DMS153 treated with DMSO at 0.1 percent for 48 hours (cell line): ENCODE measurements at regions not wholly inside any gene's neighbourhood (a gene's known extent, or its start where the extent isn't known, plus 50 kb on each side); places are given as distances from the start of the nearest gene placed in this dataset.

ENCODE experiments used
- DNase-seq: peaks from one replicate; lab custom pipeline; 2025; ENCODE audit not compliant: unreplicated experiment; lab: John Stamatoyannopoulos, UW

DNA sequence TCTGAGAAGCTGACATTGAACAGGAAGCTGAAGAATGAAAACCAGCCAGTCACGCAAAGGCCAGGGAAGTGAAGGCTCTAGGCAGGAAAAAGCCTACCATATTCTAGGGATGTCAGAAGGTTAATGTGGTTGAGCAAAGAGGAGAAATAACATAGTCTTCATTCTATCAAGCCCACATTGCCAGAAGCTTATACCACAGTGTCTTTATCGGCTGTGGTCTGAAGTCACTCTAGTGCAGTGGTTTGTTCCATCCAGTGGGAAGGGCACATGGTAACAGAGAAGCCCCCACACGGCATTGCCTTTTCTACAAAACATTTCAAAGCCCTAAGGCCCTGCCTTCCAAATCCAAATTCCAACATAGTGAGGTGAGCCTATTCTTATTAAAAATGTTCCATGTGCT lies 311.3 kb downstream of the TNS1 start:
- no peak for DNase-seq

DNA sequence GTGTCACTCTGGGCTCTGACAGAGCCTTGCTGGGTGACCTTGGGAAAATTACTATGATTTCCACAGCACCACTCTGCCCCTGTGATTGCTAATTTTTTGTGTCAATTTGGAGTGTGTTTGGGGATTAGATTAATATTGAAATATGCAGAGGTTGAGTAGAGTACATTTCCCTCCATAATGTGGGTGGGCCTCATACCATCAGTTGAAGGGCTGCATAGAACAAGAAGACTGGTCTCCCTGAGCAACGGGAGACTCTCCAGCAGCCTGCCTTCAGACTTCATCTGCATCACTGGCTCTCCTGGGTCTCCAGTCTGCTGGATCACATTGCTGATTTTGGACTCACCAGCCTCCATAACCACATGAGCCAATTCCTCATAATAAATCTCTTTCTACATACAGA lies 313.7 kb downstream of the TNS1 start:
- no peak for DNase-seq

DNA sequence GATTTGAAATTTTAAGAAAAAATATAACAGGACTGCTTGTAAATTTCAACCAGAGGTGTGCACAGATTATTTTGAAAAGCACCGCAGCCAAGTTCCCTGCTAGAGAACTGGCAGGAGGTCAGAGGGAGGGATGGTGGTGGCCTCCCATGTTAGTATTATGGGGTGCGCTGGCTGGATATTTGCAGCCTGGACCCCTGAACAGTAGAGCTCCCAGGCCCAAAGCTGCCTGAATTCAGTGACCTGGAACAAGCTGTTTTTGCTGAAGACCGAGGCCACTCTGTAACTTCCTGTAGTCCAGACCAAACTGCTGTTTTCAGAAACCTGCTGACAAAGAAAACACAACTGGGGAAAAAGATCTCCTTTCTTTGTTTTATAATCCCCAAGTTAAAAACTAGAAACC lies 314.3 kb downstream of the TNS1 start:
- no peak for DNase-seq

DNA sequence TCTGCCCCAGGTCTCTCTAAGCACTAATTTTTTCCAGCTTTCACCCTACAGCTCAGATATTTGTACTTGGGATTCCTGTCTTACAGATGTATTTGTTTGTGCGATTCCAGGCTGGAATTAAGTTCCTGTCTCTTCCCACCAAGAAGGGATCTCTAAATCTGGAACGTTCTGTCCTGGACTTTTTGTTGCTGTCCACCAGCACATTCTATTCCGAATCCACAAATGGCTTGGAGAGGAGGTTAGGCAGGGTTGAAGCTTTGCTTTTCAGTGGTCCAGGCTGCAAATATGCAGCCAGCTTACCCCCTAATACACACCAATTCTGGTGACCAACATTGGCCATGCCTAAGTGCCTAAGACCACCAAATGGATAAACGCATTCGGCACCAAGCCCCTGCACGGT lies 315.0 kb downstream of the TNS1 start:
- no peak for DNase-seq

DNA sequence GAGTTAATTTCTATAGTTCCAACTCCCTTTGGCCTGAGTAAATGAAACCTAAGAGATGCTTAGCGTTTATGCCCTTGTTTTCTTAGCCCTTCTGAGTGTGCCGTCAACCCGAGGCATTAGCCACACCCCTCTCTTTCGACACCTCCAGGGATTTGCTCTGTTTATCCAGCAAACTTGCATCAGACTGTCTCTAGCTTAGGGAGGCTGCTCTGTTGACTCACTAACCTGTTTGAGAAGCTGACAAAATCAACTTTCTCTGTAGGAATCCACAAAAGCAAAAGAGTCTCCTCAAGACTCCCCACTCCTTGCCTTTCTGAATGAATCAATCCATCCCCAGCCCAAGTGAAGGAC lies 317.6 kb downstream of the TNS1 start:
- DNase-seq, result peak; percentile 22

DNA sequence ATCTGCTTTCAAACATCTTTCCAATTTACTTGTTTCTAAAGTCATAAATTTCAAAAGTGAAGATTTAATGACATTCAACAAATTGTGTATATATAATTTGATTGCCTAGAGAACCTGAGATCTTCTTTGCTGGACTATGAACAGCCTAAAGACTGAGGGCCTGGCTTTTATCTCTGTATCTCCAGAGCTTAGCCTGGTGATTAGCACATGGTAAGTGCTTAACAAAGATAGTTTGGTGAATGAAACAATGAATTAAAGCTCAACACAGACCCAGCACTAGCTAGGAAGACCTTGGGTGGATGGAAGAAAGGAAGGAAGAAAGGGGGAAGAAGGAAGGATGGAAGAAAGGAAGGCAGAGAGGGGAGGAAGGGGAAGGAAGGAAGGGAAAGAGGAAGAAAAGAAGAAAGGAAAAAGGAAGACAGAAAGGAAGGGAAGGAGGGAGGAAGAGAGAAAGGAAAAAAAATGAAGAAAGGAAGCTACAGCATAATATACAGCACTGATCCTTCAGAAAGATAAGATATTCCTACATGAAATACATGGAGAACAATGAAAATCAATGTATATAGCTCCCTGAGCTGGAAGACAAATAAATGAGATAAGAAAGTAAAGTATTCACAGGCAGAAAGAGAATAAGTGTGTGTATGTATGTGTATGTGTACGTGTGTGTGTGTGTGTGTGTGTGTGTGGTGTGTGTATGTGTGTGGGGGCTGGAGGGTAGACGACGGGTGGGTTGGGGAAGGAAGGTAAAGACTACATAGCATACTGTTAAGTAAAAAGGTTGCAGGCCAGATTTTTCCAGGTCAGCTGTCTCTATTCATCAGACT lies 318.2 kb downstream of the TNS1 start:
- DNase-seq, result no peak

DNA sequence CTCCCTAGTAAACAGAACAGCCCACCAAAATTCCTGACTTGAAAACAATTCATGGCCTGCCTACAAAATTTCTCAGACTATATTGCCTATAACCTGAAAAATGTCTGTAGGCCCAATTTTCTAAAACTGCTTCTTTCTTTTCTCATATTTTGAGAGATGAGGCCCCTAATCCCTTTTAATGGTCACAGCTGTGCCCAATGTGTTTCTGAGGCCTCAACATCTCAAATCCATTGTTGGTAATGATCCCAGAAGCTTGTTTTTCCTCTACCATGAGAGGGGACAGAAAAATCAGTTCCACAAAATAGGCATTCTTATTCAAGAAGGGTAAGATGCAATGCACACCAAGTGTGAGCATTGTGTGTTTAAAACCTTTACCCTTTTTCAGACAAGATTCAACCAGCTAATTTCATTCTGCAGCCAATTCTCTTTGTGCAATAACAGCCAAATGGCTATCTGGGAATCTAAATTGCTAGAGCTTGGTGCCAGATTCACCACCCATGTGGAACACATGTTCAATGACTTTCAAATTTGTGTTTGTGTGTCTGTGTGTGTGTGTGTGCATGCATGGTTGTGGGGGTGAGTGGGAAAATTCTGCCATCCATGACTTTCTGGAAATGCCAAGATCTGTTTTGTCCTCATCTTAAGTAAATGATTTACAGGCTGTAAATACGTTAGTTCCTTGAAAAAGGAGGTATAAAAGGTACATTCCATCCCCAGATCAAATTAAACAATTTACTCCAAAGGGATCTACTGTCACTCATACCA lies 319.5 kb downstream of the TNS1 start:
- no peak for DNase-seq

DNA sequence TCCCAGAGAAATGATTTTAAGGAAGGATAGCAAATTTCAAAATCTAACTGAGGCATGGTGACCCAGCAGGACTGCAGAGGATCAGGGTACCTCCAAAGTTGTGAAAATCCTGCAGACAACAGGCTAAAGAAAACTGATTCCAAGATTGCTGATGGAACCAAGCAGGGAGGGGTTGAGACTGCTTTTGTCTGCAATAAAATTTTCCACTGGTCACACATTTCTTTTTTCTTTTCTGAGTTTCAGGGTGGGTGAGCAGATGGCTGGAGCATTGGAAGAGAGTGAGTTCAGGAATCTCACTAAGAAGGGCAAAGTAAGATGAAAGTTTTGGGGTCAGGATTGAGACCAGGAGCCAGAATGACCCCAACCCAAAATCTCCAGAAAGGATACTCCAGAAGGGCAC lies 321.0 kb downstream of the TNS1 start:
- DNase-seq, result no peak

DNA sequence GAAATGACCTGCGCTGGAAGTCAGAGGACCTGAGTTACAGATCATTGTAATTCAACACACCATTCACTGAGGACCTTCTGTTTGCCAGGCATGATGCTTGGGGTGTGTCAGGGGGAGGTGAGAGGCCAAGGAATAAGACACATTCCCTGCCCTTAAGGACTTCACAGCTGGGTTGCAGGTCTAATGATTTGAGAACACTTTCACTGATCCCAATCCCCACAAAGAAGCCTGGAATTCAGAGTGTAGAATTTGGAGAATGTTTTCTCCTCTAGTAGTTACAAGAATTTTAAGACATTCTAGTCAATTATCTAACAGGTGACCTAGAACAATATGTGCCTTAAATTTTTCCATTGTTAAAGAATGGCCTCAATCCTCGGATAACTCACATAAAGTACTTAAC lies 322.4 kb downstream of the TNS1 start:
- DNase-seq, result no peak

DNA sequence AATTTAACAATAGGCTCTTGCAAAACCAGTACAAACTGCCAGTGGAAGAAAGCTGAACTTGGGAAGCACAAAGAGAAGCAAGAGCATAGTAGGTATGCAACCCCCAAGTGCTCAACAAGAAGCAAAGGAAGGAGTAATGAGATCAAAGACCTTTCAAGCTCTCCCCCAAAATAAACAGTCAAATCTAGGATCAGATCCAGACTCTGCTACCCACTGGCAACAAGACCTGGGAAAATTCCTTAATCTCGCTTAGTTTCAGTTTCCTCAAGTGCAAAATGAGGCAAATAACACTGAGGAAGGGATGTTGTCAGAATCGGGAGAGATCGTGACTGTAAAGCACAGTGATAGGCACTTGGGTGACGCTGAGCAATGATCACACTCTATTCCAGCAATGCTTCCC lies 329.2 kb downstream of the TNS1 start:
- no peak for DNase-seq

DNA sequence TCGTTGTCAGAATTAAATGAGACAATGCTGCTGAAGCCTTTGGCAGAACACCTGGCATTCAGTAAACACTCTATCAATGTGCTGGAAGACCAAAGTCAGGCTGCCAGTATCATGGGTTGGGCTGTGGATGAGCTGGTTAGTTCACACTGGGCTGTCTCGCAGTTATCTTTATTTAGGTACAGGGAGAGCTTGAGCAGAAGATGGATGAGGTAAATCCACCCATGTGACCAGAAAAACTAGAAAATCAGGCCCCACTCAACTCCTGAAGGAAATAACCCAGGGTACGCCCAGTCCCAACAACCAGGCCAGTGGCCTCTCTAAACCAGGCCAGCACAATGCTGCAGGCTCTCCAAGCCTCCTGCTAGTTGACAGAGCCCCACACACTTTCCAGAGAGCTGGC lies 330.3 kb downstream of the TNS1 start:
- DNase-seq, result no peak

DNA sequence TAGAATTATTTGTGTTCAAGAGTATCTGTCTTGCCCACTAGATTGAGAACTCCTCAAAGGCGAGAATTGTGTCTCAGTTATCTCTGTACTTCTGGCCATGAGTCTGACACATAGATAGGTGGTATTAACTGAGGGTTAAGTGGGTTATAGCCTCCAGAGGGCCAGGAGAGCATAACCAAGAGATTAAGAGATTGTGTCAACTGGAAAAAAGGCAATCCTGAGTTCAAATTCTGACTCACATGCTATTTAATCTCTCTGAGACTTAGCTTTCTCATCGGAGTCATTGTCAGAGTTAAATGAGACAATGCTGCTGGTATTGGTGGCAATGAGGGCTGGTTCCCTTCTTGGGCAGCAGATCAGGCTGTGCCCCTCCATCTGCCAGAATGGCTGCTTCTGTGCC lies 330.9 kb downstream of the TNS1 start:
- no peak for DNase-seq

DNA sequence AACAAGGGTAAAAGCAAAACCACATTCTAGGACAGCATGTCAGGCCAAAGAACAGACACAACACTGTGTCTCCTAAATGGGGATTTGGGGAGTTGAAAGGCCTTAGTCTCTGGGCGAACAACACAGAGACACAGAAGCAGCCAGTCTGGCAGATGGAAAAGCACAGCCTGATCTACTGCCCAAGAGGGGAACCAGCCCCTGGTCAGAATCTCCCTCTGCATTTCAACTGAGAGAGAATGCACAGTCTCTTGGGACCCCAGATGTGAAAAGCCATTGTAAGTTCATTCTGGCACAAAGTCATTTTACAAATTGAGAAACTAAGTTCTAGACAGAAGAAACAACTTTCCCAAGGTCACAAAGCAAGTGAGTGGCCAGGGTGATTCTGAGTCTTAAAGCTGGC lies 331.7 kb downstream of the TNS1 start:
- DNase-seq, result no peak

DNA sequence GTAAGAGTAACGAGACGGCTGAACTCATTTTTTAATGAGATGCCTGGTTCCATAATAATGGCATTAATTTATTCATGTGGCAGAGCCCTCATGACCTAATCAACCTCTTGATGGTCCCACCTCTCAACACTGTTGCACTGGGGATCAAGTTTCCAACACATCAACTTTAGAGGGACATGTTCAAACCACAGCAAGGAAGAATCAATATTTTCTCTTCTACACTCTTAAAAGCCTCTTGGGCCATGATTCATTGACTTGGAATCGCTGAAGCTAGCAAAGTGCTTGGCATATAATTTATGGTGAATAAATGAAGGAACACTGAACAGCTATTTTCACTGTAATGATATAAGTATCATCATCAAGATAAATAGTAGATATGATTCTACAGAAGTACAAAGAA lies 333.0 kb downstream of the TNS1 start:
- DNase-seq, result no peak

DNA sequence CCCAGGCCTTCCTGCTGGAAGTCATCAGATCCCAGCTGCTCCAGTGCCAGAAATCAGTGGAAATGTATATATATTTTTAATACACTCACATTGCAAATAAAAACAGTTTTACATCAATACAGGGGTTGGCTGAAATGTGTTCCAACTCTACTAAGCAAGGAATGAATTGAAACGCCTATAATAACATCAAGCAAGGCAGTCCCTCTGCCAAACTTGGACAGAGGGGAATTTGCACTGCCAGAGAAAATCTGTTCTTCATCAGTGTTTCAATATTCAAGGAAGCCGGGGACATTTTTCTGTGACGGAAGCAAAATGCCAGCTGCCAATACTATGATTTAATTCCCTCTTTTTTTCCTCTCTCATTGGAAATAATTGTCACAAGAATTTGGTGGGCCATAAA lies 335.3 kb downstream of the TNS1 start:
- no peak for DNase-seq

DNA sequence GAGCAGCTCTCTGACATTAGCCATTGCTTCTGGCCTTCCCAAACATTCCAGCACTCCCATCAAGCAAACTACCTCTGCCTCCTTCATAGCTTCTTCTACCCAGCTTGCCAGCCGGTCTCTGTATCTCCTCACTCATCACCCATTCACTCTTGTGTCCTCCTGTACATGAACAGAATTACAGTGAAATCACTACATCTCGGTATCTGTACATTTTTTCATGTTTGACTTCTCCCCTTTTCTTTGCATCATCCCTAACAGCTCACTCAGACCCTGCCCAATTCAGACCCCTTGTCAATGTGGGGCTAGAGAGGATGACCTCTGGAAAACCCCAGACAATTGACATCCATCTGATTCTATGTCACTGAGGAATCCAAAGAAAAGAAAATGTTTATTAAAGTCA lies 335.8 kb downstream of the TNS1 start:
- DNase-seq, result no peak

DNA sequence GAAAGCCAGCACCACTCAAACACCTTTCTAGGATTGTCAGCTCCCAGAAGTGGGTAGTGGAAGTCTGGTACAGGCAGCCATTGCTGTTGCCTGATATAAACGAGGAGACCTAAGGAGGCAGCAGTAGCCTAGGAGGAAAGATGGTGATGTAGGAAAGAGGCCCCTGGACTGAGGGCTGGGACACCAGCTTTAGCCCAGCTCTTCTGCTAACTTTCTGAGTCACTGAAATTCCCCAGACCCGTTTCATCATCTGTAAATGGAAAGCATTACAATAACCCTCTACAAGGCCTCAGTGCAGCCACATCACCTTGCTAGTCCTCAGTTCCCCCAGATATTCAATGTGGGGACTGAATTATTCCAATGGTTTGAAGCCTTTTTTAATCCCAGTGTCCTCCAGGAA lies 336.5 kb downstream of the TNS1 start:
- no peak for DNase-seq

DNA sequence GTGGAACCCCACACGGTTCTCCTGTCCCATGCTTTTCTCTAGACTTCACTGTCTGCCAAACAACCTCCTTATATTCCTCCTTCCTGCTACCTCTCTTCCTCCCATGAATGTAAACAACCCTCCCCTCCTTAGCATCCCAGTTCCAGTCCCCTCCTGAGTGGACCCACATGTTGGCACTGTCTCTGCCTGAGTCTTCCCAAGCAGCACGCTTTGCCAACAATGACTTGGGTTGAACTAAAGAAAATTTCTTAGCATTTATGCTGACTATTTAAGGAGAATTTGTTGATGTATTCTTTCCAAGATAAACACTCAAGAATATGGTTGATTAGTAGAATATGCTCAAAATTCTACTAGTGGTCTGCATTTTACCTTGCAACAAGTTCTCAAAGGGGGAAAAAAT lies 338.0 kb downstream of the TNS1 start:
- no peak for DNase-seq

DNA sequence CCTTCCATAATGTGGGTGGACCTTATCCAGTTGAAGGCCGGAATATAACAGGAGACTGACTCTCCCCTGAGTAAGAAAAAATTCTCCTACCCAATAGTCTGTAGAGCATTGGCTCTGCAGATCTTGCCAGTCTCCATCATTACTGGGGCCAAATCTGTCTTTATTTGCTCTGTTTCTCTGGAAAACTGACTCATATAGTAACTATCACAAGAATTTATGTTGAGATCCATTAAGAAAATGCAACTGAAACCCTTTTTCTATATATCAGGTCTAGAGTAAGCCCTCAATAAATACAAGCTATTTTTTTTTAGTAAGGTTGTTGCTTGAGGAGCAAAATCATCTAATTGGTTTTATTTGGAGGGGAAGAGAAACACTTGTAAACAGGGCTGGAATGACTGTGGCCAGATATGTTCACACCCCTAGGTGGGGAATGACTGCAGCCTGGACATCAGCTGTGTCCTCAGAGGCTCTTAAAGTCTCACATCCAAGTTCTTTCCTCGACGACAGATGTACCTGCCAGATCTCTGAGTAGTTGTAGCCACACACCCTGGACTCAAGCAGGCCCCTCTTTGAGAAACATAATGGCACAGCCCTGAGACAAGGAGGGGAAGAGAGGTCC lies 339.7 kb downstream of the TNS1 start:
- DNase-seq, result no peak

DNA sequence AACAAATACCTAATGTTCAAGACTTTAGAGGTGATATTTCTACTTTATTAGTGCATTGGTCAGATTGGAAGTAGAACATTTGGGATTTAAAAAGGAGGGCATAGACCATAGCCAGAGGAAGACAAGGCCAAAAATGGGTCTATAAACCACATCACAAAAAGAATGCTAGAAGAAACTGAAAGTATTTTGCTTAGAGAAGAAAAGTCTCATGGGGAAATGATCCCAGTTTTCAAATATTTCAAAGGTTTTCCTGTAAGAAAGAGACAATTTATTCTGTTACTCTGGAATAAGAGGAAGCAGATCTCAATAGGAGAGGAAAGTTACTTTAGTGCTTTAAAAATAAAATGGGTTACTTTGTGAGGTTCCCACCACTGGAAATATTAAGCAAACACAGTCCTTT lies 341.4 kb downstream of the TNS1 start:
- no peak for DNase-seq

DNA sequence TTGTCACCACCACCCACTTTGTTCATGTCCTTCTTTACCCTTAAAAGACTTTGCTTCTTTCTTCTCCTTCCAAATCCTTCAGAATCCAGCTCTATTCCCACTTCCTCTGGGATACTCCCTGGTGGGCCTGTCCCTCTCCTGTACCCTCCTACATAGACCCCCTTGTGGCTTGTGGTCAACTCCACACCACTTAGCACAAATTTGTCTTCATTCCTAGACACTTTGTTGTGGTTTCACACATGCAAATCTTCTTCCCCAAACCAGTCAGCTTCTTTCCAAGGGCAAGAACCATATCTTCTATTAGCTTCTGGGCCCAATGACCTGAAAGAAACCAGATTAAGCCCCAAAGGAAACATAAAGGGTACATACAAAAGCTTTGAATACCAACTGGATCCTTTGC lies 342.4 kb downstream of the TNS1 start:
- DNase-seq, result no peak

DNA sequence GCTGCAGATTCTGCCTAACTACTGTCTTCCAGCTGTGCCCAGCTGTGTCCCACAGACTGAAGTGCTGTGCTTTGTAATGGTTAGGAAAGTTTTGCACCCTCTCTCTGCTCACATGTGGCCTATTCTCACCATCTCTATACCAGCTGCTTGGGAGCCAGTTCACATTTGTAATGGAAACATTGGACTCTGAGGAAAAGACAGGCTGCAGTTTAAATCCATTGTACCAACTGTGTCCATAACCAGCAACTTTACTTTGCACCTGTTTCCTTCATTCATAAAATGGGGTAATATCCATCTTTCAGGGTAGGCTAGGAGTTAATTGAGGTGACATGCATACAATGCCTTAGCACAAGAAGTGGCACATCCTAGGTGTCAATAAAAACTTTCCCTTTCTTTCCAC lies 344.0 kb downstream of the TNS1 start:
- DNase-seq, result no peak
